ENCODE measurements at regions not wholly inside any gene's neighbourhood (a gene's known extent, or its start where the extent isn't known, plus 50 kb on each side); places are given as distances from the start of the nearest gene placed in this dataset.

DNA sequence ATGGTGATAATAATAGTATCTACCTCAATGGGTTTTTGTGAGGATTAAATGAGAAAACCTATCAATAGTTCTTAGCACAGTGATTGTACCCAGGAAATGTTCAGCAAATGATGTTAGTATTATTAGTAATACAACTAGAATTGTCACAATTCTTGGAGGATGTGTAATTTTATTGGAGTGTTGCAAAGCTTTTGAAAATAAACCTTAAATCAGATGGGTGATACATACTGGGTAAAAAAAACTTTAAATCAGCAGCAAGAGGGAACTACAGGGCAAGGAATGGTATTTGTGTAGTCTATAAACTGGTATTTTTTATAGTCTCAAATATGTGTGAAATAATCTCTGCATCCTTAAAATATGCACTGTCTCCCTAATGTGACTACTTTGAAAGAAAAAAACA is 371.6 kb downstream of the PIK3R1 start:
- Histone ChIP-seq H3K36me3 (no peaks in the 10 kb centered on the region), H3K4me1 (no peaks in the 10 kb centered on the region), H3K4me3 (no peak overlapping the region), H3K27ac (no peak overlapping the region), H3K27me3 (no peaks in the 10 kb centered on the region), H3K9me3 (no peaks in the 10 kb centered on the region)
- intact Hi-C loops (cut with DNase I; ENCODE audit: low total_unique reads): no loop called here
- no peak for DNase-seq
- TF ChIP-seq, protein P1, sequence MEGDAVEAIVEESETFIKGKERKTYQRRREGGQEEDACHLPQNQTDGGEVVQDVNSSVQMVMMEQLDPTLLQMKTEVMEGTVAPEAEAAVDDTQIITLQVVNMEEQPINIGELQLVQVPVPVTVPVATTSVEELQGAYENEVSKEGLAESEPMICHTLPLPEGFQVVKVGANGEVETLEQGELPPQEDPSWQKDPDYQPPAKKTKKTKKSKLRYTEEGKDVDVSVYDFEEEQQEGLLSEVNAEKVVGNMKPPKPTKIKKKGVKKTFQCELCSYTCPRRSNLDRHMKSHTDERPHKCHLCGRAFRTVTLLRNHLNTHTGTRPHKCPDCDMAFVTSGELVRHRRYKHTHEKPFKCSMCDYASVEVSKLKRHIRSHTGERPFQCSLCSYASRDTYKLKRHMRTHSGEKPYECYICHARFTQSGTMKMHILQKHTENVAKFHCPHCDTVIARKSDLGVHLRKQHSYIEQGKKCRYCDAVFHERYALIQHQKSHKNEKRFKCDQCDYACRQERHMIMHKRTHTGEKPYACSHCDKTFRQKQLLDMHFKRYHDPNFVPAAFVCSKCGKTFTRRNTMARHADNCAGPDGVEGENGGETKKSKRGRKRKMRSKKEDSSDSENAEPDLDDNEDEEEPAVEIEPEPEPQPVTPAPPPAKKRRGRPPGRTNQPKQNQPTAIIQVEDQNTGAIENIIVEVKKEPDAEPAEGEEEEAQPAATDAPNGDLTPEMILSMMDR (IDR thresholded peaks at IDR 0.05): no peak

DNA sequence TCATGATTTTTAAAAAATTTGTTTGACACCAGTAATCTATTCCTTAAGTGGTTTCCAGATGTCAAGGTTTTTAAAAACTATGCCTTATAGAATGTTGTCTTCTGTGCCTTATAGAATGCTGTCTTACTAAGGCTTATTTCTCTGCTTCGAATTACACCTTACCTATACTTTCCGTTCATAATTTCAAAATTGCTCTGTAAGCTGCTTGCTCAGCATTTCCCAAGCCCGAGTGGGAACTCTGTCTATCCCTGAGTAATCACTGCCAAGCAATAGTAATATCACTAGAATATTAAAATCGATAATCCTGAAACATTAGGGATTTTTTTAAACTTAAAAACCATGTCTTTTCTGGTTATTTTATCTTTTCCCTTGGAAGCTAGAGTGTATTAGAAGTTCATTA is 376.3 kb downstream of the PIK3R1 start:
- intact Hi-C loops (cut with DNase I; ENCODE audit: low total_unique reads): no loop called here
- no peaks in the 10 kb centered on the region for H3K4me1 ChIP-seq
- DNase-seq: no peak
- H3K4me3 ChIP-seq: no peak overlapping the region
- H3K27me3 ChIP-seq: no peaks in the 10 kb centered on the region
- TF ChIP-seq, protein P1 (IDR thresholded peaks at IDR 0.05): no peak
- no peaks in the 10 kb centered on the region for H3K36me3 ChIP-seq
- no peaks in the 10 kb centered on the region for H3K9me3 ChIP-seq
- no peak overlapping the region for H3K27ac ChIP-seq

DNA sequence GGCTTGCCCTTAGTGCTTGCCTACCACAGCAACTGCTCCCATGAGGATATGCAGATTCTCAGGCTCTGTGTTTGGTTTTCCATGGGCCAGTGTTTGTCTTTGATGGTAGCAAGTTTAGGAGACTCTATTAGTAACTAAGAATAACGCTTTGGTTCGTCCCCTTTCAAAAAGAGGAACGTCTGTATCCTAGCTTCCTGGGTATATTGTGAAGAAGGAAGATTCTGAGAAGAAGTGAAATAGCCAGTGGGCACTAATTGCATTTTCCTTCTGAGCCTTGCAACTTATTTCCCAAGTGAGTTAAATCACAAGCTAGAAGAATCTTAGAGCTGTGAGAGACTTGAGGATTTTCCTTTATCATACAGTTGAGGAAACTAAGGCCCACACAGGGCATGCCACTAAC is 376.8 kb downstream of the PIK3R1 start:
- intact Hi-C loops (cut with DNase I; ENCODE audit: low total_unique reads): no loop called here
- H3K27ac ChIP-seq: no peak overlapping the region
- TF ChIP-seq, protein P1 (IDR thresholded peaks at IDR 0.05): no peak

DNA sequence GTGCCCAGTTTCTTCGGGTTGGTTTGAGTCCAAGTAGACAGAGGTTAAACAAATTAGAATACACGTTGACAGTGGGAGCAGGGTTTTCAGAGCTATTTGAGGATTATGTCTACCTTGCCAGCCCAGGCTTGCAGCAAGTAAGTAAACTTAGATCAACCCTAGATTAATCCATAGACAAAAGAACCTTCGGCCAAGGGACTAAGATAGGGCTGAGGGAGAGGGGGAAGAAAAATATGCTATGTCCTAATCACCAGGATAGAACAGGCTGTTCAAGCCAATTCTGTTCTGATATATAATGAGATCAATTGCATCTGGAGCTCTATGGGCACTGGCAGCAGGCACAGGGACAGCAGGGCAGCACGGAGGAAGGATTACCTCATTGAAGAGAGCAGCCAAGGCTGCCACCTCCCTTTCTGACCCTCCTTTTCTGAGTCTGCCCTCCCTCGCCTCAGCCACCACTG is 377.7 kb downstream of the PIK3R1 start:
- TF ChIP-seq, protein P1 (IDR thresholded peaks at IDR 0.05): no peak
- Histone ChIP-seq H3K27ac (no peak overlapping the region), H3K9me3 (no peaks in the 10 kb centered on the region), H3K4me1 (no peaks in the 10 kb centered on the region), H3K36me3 (no peaks in the 10 kb centered on the region), H3K4me3 (no peak overlapping the region), H3K27me3 (no peaks in the 10 kb centered on the region)
- intact Hi-C loops (cut with DNase I; ENCODE audit: low total_unique reads): no loop called here
- no peak for DNase-seq

More for the DNA sequence above, 376.8 kb downstream of the PIK3R1 start:
- no peaks in the 10 kb centered on the region for H3K36me3 ChIP-seq
- DNase-seq: no peak
- no peaks in the 10 kb centered on the region for H3K9me3 ChIP-seq
- H3K4me1 ChIP-seq: no peaks in the 10 kb centered on the region
- no peak overlapping the region for H3K4me3 ChIP-seq
- H3K27me3 ChIP-seq: no peaks in the 10 kb centered on the region

DNA sequence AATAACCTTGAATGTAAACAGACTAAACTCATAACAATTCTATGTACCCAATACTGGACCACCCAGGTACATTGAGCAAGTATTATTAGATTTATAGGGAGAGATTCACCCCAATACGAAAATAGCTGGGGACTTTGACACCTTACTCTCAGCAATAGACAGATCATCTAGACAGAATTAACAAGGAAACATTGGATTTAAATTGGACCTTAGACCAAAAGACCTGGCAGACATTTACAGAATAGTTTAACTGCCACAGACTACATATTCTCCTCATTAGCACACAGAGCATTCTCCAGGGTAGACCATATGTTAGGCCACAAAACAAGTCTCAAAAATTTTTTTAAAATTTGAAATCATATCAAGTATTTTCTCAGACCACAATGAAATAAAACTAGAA is 397.4 kb downstream of the PIK3R1 start:
- Histone ChIP-seq H3K36me3 (no peaks in the 10 kb centered on the region), H3K27me3 (no peaks in the 10 kb centered on the region), H3K9me3 (peaks cover 0 to 22% (median 6%) of the 10 kb centered on the region in 3 donors), H3K4me3 (no peak overlapping the region), H3K4me1 (no peaks in the 10 kb centered on the region), H3K27ac (no peak overlapping the region)
- no peak for DNase-seq
- TF ChIP-seq, protein P1 (IDR thresholded peaks at IDR 0.05): no peak
- intact Hi-C loops (cut with DNase I; ENCODE audit: low total_unique reads): no loop called here

DNA sequence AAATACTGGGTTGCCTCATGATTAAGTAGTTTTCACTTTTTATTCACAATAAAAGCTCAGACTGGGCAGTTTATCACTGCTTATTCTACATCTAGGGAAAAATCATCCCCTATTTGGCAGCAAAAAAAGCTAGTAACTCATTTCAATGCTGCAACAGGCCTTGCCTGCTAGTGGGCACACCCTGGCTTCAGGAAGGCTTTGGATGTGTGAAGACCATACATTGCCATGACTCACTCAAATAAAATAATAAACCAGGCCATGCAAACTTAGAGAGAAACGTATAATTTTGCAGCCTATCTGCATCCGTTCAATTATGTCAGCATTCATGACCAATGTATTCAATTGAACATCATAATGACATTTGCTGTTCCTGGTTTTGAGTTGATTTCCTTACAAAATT is 402.9 kb downstream of the PIK3R1 start:
- no peaks in the 10 kb centered on the region for H3K4me1 ChIP-seq
- H3K27ac ChIP-seq: no peak overlapping the region
- H3K9me3 ChIP-seq: no peaks in the 10 kb centered on the region
- H3K4me3 ChIP-seq: no peak overlapping the region
- DNase-seq: no peak
- intact Hi-C loops (cut with DNase I; ENCODE audit: low total_unique reads): no loop called here
- TF ChIP-seq, protein P1 (IDR thresholded peaks at IDR 0.05): no peak
- no peaks in the 10 kb centered on the region for H3K27me3 ChIP-seq
- H3K36me3 ChIP-seq: no peaks in the 10 kb centered on the region
